HEK293 (cell line): ENCODE measurements at regions not wholly inside any gene's neighbourhood (a gene's known extent, or its start where the extent isn't known, plus 50 kb on each side); places are given as distances from the start of the nearest gene placed in this dataset.

ENCODE experiments used
- ZNF239 ChIP-seq: fragments of 450-650 bp; formaldehyde crosslinking; IDR thresholded peaks from 2 replicates; pipeline ENCODE4 v1.5.1; 2016; ENCODE audit warnings: missing biosample characterization, missing genetic modification characterization
- ZNF391 ChIP-seq: fragments of 450-650 bp; formaldehyde crosslinking; IDR thresholded peaks from 2 replicates; pipeline ENCODE4 v1.5.1; 2016; ENCODE audit warnings: low read depth, missing biosample characterization, missing genetic modification characterization, borderline replicate concordance
- TF ChIP-seq, protein P1 (sequence below): fragments of 450-650 bp; formaldehyde crosslinking; IDR thresholded peaks from 2 replicates; pipeline ENCODE4 v1.5.1; 2016; ENCODE audit warnings: missing biosample characterization, missing genetic modification characterization
- TF ChIP-seq, protein P2 (sequence below): fragments of 450-650 bp; formaldehyde crosslinking; IDR thresholded peaks from 2 replicates; pipeline ENCODE4 v1.5.1; 2016; ENCODE audit warnings: missing biosample characterization, missing genetic modification characterization
- TF ChIP-seq, protein P3 (sequence below): fragments of 450-650 bp; formaldehyde crosslinking; IDR thresholded peaks from 2 replicates; pipeline ENCODE4 v1.5.1; 2016; ENCODE audit warnings: missing biosample characterization, missing genetic modification characterization
- TF ChIP-seq, protein P4 (sequence below): fragments of 450-650 bp; formaldehyde crosslinking; optimal IDR thresholded peaks from 2 replicates; pipeline ENCODE3; 2016; ENCODE audit warnings: missing biosample characterization, mild to moderate bottlenecking, missing genetic modification characterization
- TF ChIP-seq, protein P5 (sequence below): fragments of 450-650 bp; formaldehyde crosslinking; IDR thresholded peaks from 2 replicates; pipeline ENCODE4 v1.5.1; 2016; ENCODE audit warnings: missing biosample characterization, missing genetic modification characterization

DNA sequence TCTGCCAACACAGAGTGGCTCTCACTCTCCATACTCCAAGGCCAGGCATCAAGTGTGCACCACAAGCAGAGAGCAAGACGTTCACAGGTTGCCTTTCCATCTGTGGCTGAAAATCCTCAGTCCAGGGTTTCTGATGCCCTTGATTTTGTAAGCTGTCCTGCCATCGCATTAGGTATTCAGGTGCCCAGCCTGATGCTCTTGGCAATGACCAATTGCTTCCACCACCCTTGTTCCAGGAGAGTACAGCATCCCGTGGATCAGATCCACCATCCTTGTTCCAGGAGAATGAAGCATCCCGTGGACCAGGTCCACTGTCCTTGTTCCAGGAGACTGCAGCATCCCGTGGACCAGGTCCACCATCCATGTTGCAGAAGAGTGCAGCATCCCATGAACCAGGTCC is 133.4 kb upstream of the GPC1 start:
- TF ChIP-seq, protein P1, sequence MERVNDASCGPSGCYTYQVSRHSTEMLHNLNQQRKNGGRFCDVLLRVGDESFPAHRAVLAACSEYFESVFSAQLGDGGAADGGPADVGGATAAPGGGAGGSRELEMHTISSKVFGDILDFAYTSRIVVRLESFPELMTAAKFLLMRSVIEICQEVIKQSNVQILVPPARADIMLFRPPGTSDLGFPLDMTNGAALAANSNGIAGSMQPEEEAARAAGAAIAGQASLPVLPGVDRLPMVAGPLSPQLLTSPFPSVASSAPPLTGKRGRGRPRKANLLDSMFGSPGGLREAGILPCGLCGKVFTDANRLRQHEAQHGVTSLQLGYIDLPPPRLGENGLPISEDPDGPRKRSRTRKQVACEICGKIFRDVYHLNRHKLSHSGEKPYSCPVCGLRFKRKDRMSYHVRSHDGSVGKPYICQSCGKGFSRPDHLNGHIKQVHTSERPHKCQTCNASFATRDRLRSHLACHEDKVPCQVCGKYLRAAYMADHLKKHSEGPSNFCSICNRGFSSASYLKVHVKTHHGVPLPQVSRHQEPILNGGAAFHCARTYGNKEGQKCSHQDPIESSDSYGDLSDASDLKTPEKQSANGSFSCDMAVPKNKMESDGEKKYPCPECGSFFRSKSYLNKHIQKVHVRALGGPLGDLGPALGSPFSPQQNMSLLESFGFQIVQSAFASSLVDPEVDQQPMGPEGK (tag by site-specific recombination): no peak
- TF ChIP-seq, protein P2, sequence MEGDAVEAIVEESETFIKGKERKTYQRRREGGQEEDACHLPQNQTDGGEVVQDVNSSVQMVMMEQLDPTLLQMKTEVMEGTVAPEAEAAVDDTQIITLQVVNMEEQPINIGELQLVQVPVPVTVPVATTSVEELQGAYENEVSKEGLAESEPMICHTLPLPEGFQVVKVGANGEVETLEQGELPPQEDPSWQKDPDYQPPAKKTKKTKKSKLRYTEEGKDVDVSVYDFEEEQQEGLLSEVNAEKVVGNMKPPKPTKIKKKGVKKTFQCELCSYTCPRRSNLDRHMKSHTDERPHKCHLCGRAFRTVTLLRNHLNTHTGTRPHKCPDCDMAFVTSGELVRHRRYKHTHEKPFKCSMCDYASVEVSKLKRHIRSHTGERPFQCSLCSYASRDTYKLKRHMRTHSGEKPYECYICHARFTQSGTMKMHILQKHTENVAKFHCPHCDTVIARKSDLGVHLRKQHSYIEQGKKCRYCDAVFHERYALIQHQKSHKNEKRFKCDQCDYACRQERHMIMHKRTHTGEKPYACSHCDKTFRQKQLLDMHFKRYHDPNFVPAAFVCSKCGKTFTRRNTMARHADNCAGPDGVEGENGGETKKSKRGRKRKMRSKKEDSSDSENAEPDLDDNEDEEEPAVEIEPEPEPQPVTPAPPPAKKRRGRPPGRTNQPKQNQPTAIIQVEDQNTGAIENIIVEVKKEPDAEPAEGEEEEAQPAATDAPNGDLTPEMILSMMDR: no peak
- TF ChIP-seq, protein P3, sequence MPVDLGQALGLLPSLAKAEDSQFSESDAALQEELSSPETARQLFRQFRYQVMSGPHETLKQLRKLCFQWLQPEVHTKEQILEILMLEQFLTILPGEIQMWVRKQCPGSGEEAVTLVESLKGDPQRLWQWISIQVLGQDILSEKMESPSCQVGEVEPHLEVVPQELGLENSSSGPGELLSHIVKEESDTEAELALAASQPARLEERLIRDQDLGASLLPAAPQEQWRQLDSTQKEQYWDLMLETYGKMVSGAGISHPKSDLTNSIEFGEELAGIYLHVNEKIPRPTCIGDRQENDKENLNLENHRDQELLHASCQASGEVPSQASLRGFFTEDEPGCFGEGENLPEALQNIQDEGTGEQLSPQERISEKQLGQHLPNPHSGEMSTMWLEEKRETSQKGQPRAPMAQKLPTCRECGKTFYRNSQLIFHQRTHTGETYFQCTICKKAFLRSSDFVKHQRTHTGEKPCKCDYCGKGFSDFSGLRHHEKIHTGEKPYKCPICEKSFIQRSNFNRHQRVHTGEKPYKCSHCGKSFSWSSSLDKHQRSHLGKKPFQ (tag by site-specific recombination): no peak
- TF ChIP-seq, protein P4, sequence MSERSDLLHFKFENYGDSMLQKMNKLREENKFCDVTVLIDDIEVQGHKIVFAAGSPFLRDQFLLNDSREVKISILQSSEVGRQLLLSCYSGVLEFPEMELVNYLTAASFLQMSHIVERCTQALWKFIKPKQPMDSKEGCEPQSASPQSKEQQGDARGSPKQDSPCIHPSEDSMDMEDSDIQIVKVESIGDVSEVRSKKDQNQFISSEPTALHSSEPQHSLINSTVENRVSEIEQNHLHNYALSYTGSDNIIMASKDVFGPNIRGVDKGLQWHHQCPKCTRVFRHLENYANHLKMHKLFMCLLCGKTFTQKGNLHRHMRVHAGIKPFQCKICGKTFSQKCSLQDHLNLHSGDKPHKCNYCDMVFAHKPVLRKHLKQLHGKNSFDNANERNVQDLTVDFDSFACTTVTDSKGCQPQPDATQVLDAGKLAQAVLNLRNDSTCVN: no peak
- no peak for TF ChIP-seq ZNF391 (tag by site-specific recombination)
- no peak for TF ChIP-seq ZNF239 (tag by site-specific recombination)
- TF ChIP-seq, protein P5, sequence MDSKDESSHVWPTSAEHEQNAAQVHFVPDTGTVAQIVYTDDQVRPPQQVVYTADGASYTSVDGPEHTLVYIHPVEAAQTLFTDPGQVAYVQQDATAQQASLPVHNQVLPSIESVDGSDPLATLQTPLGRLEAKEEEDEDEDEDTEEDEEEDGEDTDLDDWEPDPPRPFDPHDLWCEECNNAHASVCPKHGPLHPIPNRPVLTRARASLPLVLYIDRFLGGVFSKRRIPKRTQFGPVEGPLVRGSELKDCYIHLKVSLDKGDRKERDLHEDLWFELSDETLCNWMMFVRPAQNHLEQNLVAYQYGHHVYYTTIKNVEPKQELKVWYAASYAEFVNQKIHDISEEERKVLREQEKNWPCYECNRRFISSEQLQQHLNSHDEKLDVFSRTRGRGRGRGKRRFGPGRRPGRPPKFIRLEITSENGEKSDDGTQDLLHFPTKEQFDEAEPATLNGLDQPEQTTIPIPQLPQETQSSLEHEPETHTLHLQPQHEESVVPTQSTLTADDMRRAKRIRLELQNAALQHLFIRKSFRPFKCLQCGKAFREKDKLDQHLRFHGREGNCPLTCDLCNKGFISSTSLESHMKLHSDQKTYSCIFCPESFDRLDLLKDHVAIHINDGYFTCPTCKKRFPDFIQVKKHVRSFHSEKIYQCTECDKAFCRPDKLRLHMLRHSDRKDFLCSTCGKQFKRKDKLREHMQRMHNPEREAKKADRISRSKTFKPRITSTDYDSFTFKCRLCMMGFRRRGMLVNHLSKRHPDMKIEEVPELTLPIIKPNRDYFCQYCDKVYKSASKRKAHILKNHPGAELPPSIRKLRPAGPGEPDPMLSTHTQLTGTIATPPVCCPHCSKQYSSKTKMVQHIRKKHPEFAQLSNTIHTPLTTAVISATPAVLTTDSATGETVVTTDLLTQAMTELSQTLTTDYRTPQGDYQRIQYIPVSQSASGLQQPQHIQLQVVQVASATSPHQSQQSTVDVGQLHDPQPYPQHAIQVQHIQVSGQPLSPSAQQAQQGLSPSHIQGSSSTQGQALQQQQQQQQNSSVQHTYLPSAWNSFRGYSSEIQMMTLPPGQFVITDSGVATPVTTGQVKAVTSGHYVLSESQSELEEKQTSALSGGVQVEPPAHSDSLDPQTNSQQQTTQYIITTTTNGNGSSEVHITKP (tag by site-specific recombination): no peak
